GM19467 (cell line): ENCODE measurements at regions not wholly inside any gene's neighbourhood (a gene's known extent, or its start where the extent isn't known, plus 50 kb on each side); places are given as distances from the start of the nearest gene placed in this dataset.
"Not testable (repeated sequence)": the region's sequence is repeated elsewhere in the genome, so short reads cannot be mapped to it uniquely, and the experiment has no call there.

ENCODE experiments used
- ATAC-seq: cut with Tn5 transposase; IDR thresholded peaks from one replicate; pipeline ENCODE4 v1.9.1; 2021; ENCODE audit warnings: mild to moderate bottlenecking, moderate library complexity; ENCODE audit not compliant: unreplicated experiment

GRCh38 chr2:226532976-226533375 lies 266.6 kb downstream of the IRS1 start:
- not testable (repeated sequence) for ATAC-seq

- ATAC-seq: no peak
These were observed 268.4 kb downstream of the IRS1 start for GRCh38 chr2:226531061-226531810.

GRCh38 chr2:226529556-226529955 lies 270.1 kb downstream of the IRS1 start:
- ATAC-seq: no peak

- no peak for ATAC-seq
These were observed 272.9 kb downstream of the IRS1 start for GRCh38 chr2:226526716-226527115.

- ATAC-seq: no peak
These were observed 275.2 kb downstream of the IRS1 start for GRCh38 chr2:226524381-226524843.

GRCh38 chr2:226520723-226521122 lies 278.9 kb downstream of the IRS1 start:
- ATAC-seq: no peak

- no peak for ATAC-seq
These were observed 284.1 kb downstream of the IRS1 start for GRCh38 chr2:226515344-226516055.

- no peak for ATAC-seq
These were observed 284.7 kb downstream of the IRS1 start for GRCh38 chr2:226514895-226515294.

GRCh38 chr2:226511311-226511710 lies 288.3 kb downstream of the IRS1 start:
- no peak for ATAC-seq

GRCh38 chr2:226508683-226509082 lies 290.9 kb downstream of the IRS1 start:
- no peak for ATAC-seq

GRCh38 chr2:226508005-226508404 lies 291.6 kb downstream of the IRS1 start:
- no peak for ATAC-seq

- ATAC-seq: no peak
These were observed 302.3 kb downstream of the IRS1 start for GRCh38 chr2:226497146-226497909.

- no peak for ATAC-seq
These were observed 303.4 kb downstream of the IRS1 start for GRCh38 chr2:226496273-226496550.

GRCh38 chr2:226495466-226496272 lies 304.0 kb downstream of the IRS1 start:
- ATAC-seq: no peak

GRCh38 chr2:226491112-226491511 lies 308.5 kb downstream of the IRS1 start:
- ATAC-seq: no peak

- no peak for ATAC-seq
These were observed 309.7 kb downstream of the IRS1 start for GRCh38 chr2:226489775-226490541.

GRCh38 chr2:226488034-226488433 lies 311.6 kb downstream of the IRS1 start:
- ATAC-seq: no peak

- no peak for ATAC-seq
These were observed 312.0 kb downstream of the IRS1 start for GRCh38 chr2:226487573-226487972.

- ATAC-seq: no peak
These were observed 315.6 kb downstream of the IRS1 start for GRCh38 chr2:226483745-226484619.
